ENCODE measurements at regions not wholly inside any gene's neighbourhood (a gene's known extent, or its start where the extent isn't known, plus 50 kb on each side); places are given as distances from the start of the nearest gene placed in this dataset.

- Histone ChIP-seq H3K36me3 (ENCODE audit: control insufficient read depth, insufficient read depth, low read length) (no peaks in the 10 kb centered on the region), H3K4me3 (ENCODE audit: low read depth, low read length) (no peak overlapping the region), H3K27me3 (ENCODE audit: control insufficient read depth, insufficient read depth, low read length) (no peaks in the 10 kb centered on the region)
- ChIA-PET POLR2A (no interaction called here), CTCF (no interaction called here)
- no peak for TF ChIP-seq CTCF (IDR thresholded peaks at IDR 0.05; ENCODE audit: insufficient read depth, low read depth, low read length)
- DNase-seq (ENCODE audit: low read depth) = no peak
Measured at GRCh38 chrX:131778269-131779218, 234.7 kb downstream of the OR13H1 start.

- ChIA-PET CTCF (no interaction called here), POLR2A (no interaction called here)
- DNase-seq (ENCODE audit: low read depth) = no peak
- TF ChIP-seq CTCF (IDR thresholded peaks at IDR 0.05; ENCODE audit: insufficient read depth, low read depth, low read length) = no peak
- H3K36me3 ChIP-seq (ENCODE audit: control insufficient read depth, insufficient read depth, low read length) = no peaks in the 10 kb centered on the region
- no peaks in the 10 kb centered on the region for H3K27me3 ChIP-seq (ENCODE audit: control insufficient read depth, insufficient read depth, low read length)
- H3K4me3 ChIP-seq (ENCODE audit: low read depth, low read length) = no peak overlapping the region
Measured at GRCh38 chrX:131779306-131779705, 235.4 kb downstream of the OR13H1 start.

GRCh38 chrX:131779741-131780140, 235.9 kb downstream of the OR13H1 start:
- no peaks in the 10 kb centered on the region for H3K36me3 ChIP-seq (ENCODE audit: control insufficient read depth, insufficient read depth, low read length)
- ChIA-PET CTCF (no interaction called here), POLR2A (no interaction called here)
- H3K4me3 ChIP-seq (ENCODE audit: low read depth, low read length) = no peak overlapping the region
- no peaks in the 10 kb centered on the region for H3K27me3 ChIP-seq (ENCODE audit: control insufficient read depth, insufficient read depth, low read length)
- TF ChIP-seq CTCF (IDR thresholded peaks at IDR 0.05; ENCODE audit: insufficient read depth, low read depth, low read length) = no peak
- no peak for DNase-seq (ENCODE audit: low read depth)

- H3K36me3 ChIP-seq (ENCODE audit: control insufficient read depth, insufficient read depth, low read length) = no peaks in the 10 kb centered on the region
- no peaks in the 10 kb centered on the region for H3K27me3 ChIP-seq (ENCODE audit: control insufficient read depth, insufficient read depth, low read length)
- ChIA-PET CTCF (no interaction called here), POLR2A (no interaction called here)
- DNase-seq (ENCODE audit: low read depth) = no peak
- no peak overlapping the region for H3K4me3 ChIP-seq (ENCODE audit: low read depth, low read length)
- no peak for TF ChIP-seq CTCF (IDR thresholded peaks at IDR 0.05; ENCODE audit: insufficient read depth, low read depth, low read length)
Measured at GRCh38 chrX:131782646-131783045, 238.8 kb downstream of the OR13H1 start.

- Histone ChIP-seq H3K36me3 (ENCODE audit: control insufficient read depth, insufficient read depth, low read length) (no peaks in the 10 kb centered on the region), H3K4me3 (ENCODE audit: low read depth, low read length) (no peak overlapping the region), H3K27me3 (ENCODE audit: control insufficient read depth, insufficient read depth, low read length) (no peaks in the 10 kb centered on the region)
- CTCF ChIA-PET = no interaction called here
- POLR2A ChIA-PET = no interaction called here
- TF ChIP-seq CTCF (IDR thresholded peaks at IDR 0.05; ENCODE audit: insufficient read depth, low read depth, low read length) = no peak
- no peak for DNase-seq (ENCODE audit: low read depth)
Measured at GRCh38 chrX:131783555-131784308, 239.4 kb upstream of the STK26 start.
